RPMI8226 (cell line): ENCODE measurements at regions not wholly inside any gene's neighbourhood (a gene's known extent, or its start where the extent isn't known, plus 50 kb on each side); places are given as distances from the start of the nearest gene placed in this dataset.
"Not testable (repeated sequence)": the region's sequence is repeated elsewhere in the genome, so short reads cannot be mapped to it uniquely, and the experiment has no call there.

Source experiments
- DNase-seq: peaks from one replicate; pipeline ENCODE4 v3.0.0-alpha.2; 2015

DNA sequence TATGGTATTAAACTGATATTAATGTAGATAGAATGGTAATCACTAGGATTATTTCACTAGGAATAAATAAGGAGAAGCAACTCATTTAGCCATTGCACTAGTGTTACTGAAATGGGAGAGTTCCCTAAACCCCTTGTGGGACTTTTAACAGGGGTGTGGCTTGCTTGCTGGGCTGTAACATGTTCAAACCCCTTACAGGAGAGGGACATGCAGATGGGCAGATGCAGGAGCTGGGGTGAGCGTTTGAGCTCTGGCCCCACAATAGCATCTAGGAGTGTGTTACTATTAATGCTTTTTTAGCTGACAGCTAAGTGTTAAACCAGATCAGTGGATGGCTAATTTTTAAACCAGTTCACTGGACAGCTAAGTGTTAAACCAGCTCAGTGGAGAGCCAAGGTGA, 89.3 kb upstream of the ST8SIA4 start:
- DNase-seq, result no peak

DNA sequence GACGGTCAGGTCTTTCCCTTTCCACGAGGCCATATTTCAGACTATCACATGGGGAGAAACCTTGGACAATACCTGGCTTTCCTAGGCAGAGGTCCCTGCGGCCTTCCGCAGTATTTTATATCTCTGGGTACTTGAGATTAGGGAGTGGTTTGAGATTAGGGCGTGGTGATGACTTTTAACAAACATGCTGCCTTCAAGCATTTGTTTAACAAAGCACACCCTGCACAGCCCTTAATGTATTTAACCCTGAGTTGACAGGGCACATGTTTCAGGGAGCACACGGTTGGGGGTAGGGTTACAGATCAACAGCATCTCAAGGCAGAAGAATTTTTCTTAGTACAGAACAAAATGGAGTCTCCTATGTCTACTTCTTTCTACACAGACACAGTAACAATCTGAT, 80.5 kb upstream of the ST8SIA4 start:
- not testable (repeated sequence) for DNase-seq

DNA sequence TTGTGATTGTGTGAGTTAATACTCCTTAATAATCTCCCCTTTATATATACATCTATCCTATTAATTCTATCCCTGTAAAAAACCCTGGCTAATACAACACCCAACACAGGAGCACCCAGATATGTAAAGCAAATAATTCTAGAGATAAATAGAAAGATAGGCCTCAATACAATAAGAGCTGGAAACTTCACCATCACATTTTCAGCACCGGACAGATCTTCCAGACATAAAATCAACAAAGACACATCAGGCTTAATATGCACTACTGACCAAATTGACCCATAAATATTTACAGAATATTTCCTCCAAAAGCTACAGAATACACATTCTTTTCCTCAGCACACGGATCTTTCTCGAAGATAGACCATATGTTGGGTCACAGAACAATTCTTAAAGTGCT, 71.0 kb upstream of the ST8SIA4 start:
- no peak for DNase-seq

DNA sequence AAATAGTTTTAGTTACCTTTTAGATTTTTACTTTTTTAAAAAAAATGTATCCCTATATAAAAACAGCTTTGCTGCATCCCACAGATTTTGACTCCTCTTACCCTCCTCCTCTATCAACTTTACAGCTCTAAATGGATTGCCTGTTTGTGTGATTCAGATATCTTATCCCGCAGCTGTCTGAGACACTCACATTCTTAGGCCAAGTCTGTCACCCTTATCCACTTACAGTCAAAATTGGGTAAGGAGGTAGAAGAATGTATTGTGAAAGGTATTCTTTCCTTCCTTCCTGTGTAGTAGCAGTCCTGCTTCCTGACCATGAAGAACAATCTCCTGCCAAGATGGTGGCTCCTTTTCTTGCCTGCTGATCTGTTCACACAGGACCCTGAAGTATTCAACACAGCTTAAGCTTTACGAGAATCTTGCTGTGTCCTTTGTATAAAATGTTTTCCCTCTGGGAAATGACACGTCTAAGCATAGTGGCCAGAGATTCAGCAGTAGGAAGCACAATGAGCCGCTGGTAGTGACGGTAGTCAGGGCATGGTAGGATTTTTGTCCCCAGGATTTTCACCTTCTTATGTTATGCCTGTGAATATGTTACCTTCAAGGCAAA, 67.7 kb upstream of the ST8SIA4 start:
- DNase-seq, result no peak

DNA sequence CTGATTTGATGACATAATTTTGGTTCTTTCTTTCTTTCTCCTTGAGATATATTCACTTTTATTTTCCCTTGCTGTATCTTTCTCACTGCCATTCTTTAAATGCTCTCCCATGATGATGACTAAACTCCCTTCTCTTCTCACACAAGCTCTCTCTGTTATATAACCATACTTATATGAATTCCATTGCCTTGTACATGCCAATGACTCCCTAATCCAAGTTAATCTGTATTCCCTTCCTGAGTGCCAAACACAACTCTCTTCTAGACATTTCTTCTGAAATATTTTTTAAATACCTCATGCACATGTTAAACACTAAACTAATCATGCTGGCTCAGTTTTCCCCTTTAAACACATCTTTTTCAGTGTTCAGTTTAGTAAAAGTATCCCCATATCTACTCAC, 62.2 kb upstream of the ST8SIA4 start:
- DNase-seq, result no peak
